Thoracic aorta (tissue), 2 donors: ENCODE measurements at regions not wholly inside any gene's neighbourhood (a gene's known extent, or its start where the extent isn't known, plus 50 kb on each side); places are given as distances from the start of the nearest gene placed in this dataset.

Experiments
- ATAC-seq: fragments of 150-250 bp; one replicate; pipeline ENCODE4 v1.8.0; 2017; ENCODE audit warnings: low read depth; ENCODE audit not compliant: insufficient number of reproducible peaks, low FRiP score
- DNase-seq: peaks from one replicate; pipeline ENCODE4 v3.0.0-alpha.2; 2020; ENCODE audit warnings: low spot score
- H3K27ac ChIP-seq, 2 donors: fragments of 200-600 bp; sonication (generic); 1 replicate in 1 of 2; 2 replicates in 1 of 2; pipeline ENCODE4 v1.5.1; 2016; ENCODE audit warnings: mild to moderate bottlenecking in 2 of 2, moderate library complexity in 2 of 2
- H3K27me3 ChIP-seq: fragments of 200-600 bp; sonication (generic); replicated peaks from 2 replicates; pipeline ENCODE4 v1.6.0; 2016; ENCODE audit warnings: mild to moderate bottlenecking; ENCODE audit not compliant: insufficient read depth
- H3K36me3 ChIP-seq: fragments of 200-600 bp; sonication (generic); one replicate; pipeline ENCODE4 v1.5.1; 2016
- H3K4me1 ChIP-seq, 2 donors: fragments of 200-600 bp; sonication (generic); 1 replicate in 1 of 2; 2 replicates in 1 of 2; pipeline versions ENCODE4 v1.5.1 to v1.6.0; 2016; ENCODE audit warnings: low read depth in 2 of 2, mild to moderate bottlenecking in 1 of 2; ENCODE audit not compliant: control insufficient read depth in 1 of 2
- H3K4me3 ChIP-seq: fragments of 200-600 bp; sonication (generic); 2 replicates; pipeline ENCODE4 v1.5.1; 2016; ENCODE audit warnings: mild to moderate bottlenecking
- H3K9me3 ChIP-seq: fragments of 200-600 bp; sonication (generic); 2 replicates; pipeline ENCODE4 v1.5.1; 2016
- TF ChIP-seq, protein P1 (sequence below): fragments of 200-600 bp; sonication (generic); IDR thresholded peaks from one replicate; pipeline ENCODE4 v1.5.1; 2019; ENCODE audit warnings: antibody characterized with exemption

DNA sequence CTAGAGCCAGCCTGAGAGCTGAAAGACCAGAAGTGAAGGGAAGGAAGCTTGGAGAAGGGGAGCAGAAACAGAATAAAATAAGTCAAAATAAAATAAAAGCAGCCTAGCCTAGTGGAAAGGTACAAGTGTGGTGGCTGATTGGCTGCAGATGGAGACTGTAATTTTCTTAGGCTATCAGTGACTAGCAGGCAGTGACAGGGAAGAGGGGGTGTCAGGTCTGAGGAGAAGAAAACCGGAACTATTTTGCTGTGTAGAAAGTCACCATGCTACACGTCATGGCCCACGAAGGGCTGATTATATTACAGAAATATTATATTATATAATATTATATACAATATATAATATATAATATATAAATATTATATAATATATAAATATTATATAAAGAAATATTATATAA lies 98.1 kb upstream of the TAF11L2 start:
- no peak for DNase-seq
- no peaks in the 10 kb centered on the region for H3K36me3 ChIP-seq
- H3K27me3 ChIP-seq, result no peaks in the 10 kb centered on the region
- no peak overlapping the region for H3K4me3 ChIP-seq
- H3K9me3 ChIP-seq, result no peaks in the 10 kb centered on the region
- no peak overlapping the region for H3K27ac ChIP-seq
- H3K4me1 ChIP-seq, result peaks cover 0 to 10% of the 10 kb centered on the region in 2 donors
- ATAC-seq, result no peak
- TF ChIP-seq, protein P1, sequence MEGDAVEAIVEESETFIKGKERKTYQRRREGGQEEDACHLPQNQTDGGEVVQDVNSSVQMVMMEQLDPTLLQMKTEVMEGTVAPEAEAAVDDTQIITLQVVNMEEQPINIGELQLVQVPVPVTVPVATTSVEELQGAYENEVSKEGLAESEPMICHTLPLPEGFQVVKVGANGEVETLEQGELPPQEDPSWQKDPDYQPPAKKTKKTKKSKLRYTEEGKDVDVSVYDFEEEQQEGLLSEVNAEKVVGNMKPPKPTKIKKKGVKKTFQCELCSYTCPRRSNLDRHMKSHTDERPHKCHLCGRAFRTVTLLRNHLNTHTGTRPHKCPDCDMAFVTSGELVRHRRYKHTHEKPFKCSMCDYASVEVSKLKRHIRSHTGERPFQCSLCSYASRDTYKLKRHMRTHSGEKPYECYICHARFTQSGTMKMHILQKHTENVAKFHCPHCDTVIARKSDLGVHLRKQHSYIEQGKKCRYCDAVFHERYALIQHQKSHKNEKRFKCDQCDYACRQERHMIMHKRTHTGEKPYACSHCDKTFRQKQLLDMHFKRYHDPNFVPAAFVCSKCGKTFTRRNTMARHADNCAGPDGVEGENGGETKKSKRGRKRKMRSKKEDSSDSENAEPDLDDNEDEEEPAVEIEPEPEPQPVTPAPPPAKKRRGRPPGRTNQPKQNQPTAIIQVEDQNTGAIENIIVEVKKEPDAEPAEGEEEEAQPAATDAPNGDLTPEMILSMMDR, result no peak

DNA sequence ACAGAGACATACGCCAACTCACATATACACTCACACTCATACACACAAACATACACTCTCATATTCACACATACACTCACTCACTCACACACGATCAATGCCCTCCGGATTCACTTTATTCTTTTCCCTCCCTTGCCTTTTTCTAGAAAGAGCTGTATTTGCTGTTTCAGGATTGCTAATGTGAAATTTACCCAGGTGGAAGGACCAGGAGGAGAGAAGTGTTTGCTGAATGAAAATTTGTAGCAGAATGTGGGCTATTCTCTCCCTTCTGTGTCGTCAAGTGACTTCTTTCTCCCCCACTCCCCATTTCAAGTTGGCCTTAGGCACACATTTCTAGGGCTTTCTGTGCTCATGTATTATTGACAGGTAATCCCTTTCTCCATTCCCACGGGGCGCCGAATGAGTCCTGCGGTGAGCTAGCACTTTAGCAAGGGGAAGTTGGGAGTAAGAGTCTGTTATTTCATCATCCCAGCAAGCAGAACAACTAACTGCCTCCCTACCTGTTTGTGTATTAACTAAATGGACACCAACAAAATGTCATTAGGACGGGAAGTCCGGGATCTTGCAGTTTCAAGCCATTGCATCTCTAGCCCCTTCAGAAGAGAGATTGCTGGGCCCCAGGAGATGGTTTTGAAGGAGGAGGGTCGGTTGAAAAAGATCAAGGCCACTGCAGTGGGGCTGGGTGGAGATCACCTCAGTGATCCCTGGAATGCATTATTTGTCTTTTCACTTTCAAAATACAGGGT lies 97.1 kb upstream of the TAF11L2 start:
- TF ChIP-seq, protein P1, result no peak
- no peaks in the 10 kb centered on the region for H3K9me3 ChIP-seq
- peaks cover 0 to 10% of the 10 kb centered on the region in 2 donors for H3K4me1 ChIP-seq
- no peak for DNase-seq
- no peaks in the 10 kb centered on the region for H3K27me3 ChIP-seq
- no peak overlapping the region for H3K27ac ChIP-seq
- no peak overlapping the region for H3K4me3 ChIP-seq
- H3K36me3 ChIP-seq, result no peaks in the 10 kb centered on the region
- ATAC-seq, result no peak

DNA sequence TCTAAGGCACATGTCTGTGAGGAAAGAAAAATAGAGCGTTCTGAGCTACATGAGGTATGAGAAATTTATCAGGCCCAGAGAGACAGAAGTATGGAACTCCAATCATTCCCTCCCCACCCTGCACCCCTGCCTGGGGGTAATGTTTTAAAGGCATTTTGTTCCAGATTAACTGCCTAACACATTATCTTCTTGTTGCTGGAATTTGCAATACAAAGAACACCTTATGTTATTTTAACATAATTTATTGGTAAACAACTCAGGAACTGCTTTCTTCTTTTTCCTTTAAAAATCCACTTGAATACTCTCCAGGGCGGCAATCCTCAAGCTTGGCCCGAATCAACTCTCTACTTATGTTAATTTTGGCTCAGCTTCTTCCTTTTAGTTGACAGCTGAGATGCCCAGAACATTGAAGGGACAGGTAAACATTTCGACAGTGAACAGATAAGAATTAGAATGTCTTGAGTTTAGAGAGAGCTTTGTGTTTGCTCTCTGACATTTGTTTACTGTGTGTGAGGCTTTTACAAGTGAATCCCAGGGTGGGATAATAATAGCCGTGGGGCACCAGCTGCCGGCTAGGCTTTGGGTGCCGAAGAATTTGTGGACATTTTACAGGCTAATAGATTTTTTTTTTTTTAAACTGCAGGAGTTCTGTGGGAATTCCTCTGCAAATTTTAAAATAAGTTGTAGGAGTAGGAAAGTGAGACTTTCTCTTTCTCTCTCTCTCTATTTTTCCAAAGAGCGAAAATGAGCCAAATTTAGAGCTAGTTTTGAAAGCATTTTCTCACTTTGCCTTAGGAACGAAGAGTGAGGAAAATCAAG lies 96.4 kb upstream of the TAF11L2 start:
- ATAC-seq (no peak), DNase-seq (no peak)
- H3K4me1 ChIP-seq, result peaks cover 0 to 10% of the 10 kb centered on the region in 2 donors
- H3K27me3 ChIP-seq, result no peaks in the 10 kb centered on the region
- H3K27ac ChIP-seq, result no peak overlapping the region
- H3K36me3 ChIP-seq, result no peaks in the 10 kb centered on the region
- TF ChIP-seq, protein P1, result no peak
- H3K4me3 ChIP-seq, result peak overlapping the region; percentile 34
- no peaks in the 10 kb centered on the region for H3K9me3 ChIP-seq

DNA sequence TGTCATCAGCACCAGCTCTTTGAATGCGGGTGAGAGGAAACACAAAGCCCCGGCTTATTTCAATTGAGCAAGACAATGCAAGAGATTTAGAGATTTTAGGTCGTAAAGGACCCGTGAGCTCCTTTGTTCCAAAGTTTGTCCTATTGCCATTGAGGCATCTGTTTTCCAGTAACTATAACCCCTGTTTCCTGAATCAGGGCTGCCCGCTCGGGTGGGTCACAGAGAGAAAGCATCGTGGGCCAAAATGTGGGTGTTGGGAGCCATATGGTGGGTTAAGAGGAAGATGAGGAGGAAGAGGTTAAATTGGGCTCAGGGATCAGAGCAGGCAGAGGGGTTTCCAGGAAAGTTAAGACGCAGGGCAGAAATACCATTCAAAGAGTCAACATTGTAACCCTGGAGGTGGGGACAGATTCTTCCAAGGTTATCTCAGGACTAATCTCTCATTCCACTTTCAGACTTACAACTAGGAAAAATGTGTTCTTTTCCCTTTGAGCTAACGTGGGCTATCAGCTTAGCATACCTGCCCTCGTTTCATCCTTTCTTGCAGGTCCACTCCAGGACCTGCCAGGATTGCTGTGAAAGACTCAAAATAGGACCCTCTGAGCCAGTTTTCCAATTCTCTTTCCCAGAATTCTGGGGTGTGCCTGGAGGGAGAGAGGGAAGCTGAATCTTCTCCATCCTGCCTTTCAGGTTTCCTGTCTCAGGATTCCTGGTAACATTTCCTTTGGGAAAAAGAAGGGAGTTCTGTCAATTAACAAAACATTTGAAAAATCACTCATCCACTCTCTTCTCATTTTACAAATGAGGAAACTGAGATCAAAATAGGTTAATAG lies 95.5 kb upstream of the TAF11L2 start:
- DNase-seq (no peak), ATAC-seq (no peak)
- Histone ChIP-seq H3K36me3 (no peaks in the 10 kb centered on the region), H3K4me3 (no peak overlapping the region), H3K27me3 (no peaks in the 10 kb centered on the region), H3K4me1 (peaks cover 0 to 10% of the 10 kb centered on the region in 2 donors), H3K27ac (no peak overlapping the region), H3K9me3 (no peaks in the 10 kb centered on the region)
- TF ChIP-seq, protein P1, result no peak
